ENCODE measurements at regions not wholly inside any gene's neighbourhood (a gene's known extent, or its start where the extent isn't known, plus 50 kb on each side); places are given as distances from the start of the nearest gene placed in this dataset. TPM values are rescaled to one million over a fixed set of nuclear protein-coding genes. Genes with fewer than 3 reads are reported as not detected.
A peak's percentile ranks its signal among the peaks of the same experiment; 100 is the strongest.

GRCh38 chr14:106879241-106879640 lies 1352.9 kb downstream of the TMEM121 start:
- TF ChIP-seq CTCF (IDR thresholded peaks at IDR 0.05; ENCODE audit: insufficient read depth, low read length): no peak
- no peak overlapping the region for H3K4me3 ChIP-seq (ENCODE audit: low read depth, low read length)
- no peak for DNase-seq (ENCODE audit: low read depth)

GRCh38 chr14:106883218-106883692 lies 1356.9 kb downstream of the TMEM121 start:
- TF ChIP-seq CTCF (IDR thresholded peaks at IDR 0.05; ENCODE audit: insufficient read depth, low read length): peak; percentile 44
- no peak overlapping the region for H3K4me3 ChIP-seq (ENCODE audit: low read depth, low read length)
- DNase-seq (ENCODE audit: low read depth): no peak

Small RNAs in the stretch of these regions (small RNA-seq; reads per million reads assigned to genes)
- gene AC244452.1: not detected
- gene IGHD1-1: not detected
- gene IGHD1-14: not detected
- gene IGHD1-20: not detected
- gene IGHD1-26: not detected
- not detected for gene IGHD1-7
- gene IGHD2-15: not detected
- gene IGHD2-2: not detected
- gene IGHD2-21: not detected
- not detected for gene IGHD2-8
- not detected for gene IGHD3-10
- gene IGHD3-16: not detected
- gene IGHD3-22: not detected
- not detected for gene IGHD3-3
- not detected for gene IGHD3-9
- gene IGHD4-11: not detected
- not detected for gene IGHD4-17
- not detected for gene IGHD4-23
- not detected for gene IGHD4-4
- gene IGHD5-12: not detected
- not detected for gene IGHD5-18
- gene IGHD5-24: not detected
- not detected for gene IGHD5-5
- gene IGHD6-13: not detected
- not detected for gene IGHD6-19
- not detected for gene IGHD6-25
- gene IGHD6-6: not detected
- gene IGHD7-27: not detected
- not detected for gene IGHJ1
- gene IGHJ1P: not detected
- not detected for gene IGHJ2
- gene IGHJ2P: not detected
- not detected for gene IGHJ3
- not detected for gene IGHJ3P
- gene IGHJ4: not detected
- gene IGHJ5: not detected
- gene IGHJ6: not detected
- gene IGHV1-12: not detected
- not detected for gene IGHV1-14
- gene IGHV3-19: not detected
- gene IGHV3-57: not detected
- not detected for gene IGHV3-76
- not detected for gene IGHV5-78
- not detected for gene IGHV7-40
- not detected for gene IGHVII-1-1
- not detected for gene IGHVII-15-1
- not detected for gene IGHVII-22-1
- gene IGHVII-28-1: not detected
- gene IGHVII-33-1: not detected
- gene IGHVII-40-1: not detected
- not detected for gene IGHVII-44-2
- gene IGHVII-46-1: not detected
- gene IGHVII-49-1: not detected
- not detected for gene IGHVII-51-2
- not detected for gene IGHVII-53-1
- gene IGHVII-60-1: not detected
- not detected for gene IGHVII-62-1
- not detected for gene IGHVII-67-1
- gene IGHVII-74-1: not detected
- gene IGHVII-78-1: not detected
- gene IGHVIII-11-1: not detected
- not detected for gene IGHVIII-13-1
- gene IGHVIII-2-1: not detected
- not detected for gene IGHVIII-22-2
- not detected for gene IGHVIII-25-1
- gene IGHVIII-26-1: not detected
- not detected for gene IGHVIII-38-1
- gene IGHVIII-5-1: not detected
- gene IGHVIII-5-2: not detected
- gene IGHVIII-67-2: not detected
- gene IGHVIII-67-3: not detected
- 1.7 reads per million, percentile 61 among the genes with 10 or more reads in this experiment for gene IGHVIII-67-4
- not detected for gene IGHVIII-76-1
- not detected for gene IGHVIII-82
- not detected for gene MIR4507
- gene MIR4537: not detected
- not detected for gene MIR4538
- not detected for gene MIR4539
- gene MIR5195: not detected
- not detected for gene MIR8071-1
- not detected for gene MIR8071-2
- not detected for gene RNA5SP389
